GM12873 (cell line): ENCODE measurements at regions not wholly inside any gene's neighbourhood (a gene's known extent, or its start where the extent isn't known, plus 50 kb on each side); places are given as distances from the start of the nearest gene placed in this dataset.

Experiments
- TF ChIP-seq, protein P1 (sequence below): IDR thresholded peaks from 2 replicates; pipeline ENCODE4 v1.5.1; 2012; ENCODE audit warnings: low read depth, mild to moderate bottlenecking, moderate library complexity, low read length, control low read depth; ENCODE audit not compliant: insufficient read depth; ENCODE audit errors: missing control alignments

DNA sequence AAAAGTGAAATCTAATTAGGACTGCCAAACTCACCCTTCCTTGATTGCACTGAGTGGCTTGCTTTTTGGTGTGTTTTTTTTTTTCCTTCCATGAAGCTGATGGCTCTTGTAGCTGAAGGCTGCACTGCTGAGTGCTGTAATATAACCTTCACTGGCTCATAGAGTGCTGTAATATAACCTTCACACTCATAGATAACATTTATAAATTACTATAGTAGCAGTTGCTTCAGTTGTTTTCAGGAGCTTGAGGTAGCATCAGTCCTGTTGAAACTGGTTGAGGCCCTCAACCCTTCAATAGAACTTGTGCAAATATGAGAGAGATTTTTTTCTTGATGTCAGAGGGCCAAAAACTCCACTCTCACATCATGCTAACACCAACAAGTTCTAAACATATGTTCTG lies 404.9 kb upstream of the MBL2 start:
- TF ChIP-seq, protein P1, sequence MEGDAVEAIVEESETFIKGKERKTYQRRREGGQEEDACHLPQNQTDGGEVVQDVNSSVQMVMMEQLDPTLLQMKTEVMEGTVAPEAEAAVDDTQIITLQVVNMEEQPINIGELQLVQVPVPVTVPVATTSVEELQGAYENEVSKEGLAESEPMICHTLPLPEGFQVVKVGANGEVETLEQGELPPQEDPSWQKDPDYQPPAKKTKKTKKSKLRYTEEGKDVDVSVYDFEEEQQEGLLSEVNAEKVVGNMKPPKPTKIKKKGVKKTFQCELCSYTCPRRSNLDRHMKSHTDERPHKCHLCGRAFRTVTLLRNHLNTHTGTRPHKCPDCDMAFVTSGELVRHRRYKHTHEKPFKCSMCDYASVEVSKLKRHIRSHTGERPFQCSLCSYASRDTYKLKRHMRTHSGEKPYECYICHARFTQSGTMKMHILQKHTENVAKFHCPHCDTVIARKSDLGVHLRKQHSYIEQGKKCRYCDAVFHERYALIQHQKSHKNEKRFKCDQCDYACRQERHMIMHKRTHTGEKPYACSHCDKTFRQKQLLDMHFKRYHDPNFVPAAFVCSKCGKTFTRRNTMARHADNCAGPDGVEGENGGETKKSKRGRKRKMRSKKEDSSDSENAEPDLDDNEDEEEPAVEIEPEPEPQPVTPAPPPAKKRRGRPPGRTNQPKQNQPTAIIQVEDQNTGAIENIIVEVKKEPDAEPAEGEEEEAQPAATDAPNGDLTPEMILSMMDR: no peak

DNA sequence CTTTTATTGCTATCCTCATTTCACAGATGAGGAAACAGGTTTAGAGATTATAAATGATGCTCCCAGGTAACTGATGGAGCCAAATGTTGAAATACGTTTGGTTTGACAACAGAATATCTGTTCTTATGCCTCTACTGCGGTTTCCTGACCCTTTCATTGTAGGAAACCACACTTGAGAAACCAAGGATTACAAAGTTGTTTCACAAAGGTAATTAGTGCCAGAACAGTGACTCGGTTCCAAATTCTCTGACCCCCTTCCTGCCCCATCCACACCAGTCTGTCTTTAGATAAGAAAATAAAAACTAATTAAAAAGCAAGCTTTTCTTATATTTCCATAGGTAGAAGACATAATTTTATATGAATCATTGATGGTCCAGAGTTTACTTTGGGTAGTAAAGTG lies 393.7 kb upstream of the MBL2 start:
- TF ChIP-seq, protein P1: no peak

DNA sequence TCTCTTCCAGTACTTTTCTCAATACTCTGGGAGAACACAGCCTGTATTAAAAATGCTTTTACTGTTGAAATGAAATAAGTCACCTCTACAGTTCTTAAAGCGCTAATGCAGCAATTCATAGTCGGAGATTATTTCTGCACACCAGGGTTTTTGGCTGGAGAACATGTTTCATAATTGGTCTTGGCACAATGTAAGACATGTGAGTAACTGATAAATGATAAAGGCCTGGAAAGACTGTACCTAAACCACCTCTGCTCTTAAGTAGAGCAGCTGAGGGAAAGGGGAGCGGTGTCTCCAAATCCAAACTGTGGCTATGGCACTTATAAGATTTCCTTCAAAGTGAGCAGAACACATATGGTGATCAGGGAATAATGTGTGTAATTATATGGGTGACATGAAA lies 390.3 kb upstream of the MBL2 start:
- TF ChIP-seq, protein P1: no peak

DNA sequence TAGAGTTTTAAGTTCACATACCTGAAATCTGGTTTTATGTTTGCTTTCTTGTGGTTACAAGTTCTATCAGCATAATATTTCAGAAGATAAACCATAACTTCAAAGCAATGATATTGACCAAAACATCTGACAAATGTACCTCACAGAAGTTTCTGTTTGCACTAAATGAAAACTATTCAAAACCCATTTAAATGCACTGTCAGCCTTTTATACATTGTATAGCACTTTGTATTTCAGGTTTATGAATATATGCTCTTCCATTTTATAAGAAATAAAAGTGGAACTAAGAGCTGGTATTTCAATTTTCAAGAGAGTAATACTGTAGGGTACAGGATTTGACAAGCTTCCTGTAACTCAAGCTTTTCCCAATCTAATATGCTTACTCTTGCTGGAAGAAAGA lies 388.6 kb upstream of the MBL2 start:
- TF ChIP-seq, protein P1: no peak

DNA sequence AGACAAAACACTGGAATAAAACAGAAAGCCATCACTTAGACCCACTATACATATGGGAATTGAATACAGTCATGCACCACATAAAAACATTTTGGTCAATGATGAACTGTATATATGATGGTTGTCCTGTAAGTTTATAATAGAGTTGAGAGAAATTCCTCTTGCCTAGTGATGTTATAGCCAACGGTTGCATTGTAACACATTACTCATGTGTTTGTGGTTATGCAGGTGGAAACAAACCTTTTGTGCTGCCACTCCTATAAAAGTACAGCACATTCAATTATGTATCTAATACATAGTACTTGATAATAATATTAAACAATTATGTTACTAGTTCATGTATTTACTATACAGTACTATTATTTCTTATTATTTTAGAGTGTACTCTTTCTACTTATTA lies 381.2 kb upstream of the MBL2 start:
- TF ChIP-seq, protein P1: no peak

DNA sequence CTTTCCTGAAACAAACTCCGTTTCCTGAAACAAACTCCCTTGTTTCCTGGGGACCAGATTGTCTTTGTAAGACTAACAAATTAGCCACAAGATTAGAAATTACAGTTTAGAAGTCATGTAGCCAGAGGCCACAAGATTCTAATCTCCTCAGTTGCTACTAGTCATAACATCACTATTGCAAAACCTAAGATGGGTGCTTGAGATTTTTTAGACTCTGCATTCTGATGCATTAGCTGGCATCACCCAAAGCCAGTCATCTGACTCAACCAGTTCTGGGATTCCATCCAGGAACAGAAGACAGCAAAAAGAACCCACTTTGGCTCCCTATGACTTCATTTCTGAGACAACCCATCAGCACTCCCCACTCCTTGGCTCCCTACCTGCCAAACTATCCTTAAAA lies 367.9 kb upstream of the MBL2 start:
- TF ChIP-seq, protein P1: no peak

DNA sequence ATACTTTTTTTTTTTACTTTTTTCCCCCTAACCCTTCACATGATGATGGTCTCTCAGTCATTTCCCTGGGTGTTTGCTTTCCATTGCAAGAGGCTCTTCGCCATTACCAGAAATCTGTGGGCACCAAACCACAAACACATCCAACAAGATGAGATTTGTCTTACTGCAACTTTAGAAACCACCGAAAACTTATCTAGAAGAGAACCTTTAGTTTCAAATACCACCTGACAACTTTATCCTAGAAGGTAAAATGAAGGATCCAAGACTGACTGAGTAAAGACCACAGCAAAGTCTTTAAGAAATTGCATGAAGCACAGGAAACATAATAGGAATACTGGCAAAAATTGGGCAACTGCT lies 363.3 kb upstream of the MBL2 start:
- TF ChIP-seq, protein P1: no peak
